AG20443 (cell line): ENCODE measurements at regions not wholly inside any gene's neighbourhood (a gene's known extent, or its start where the extent isn't known, plus 50 kb on each side); places are given as distances from the start of the nearest gene placed in this dataset.
"Not testable (repeated sequence)": the region's sequence is repeated elsewhere in the genome, so short reads cannot be mapped to it uniquely, and the experiment has no call there.

ENCODE experiments used
- DNase-seq: peaks from one replicate; pipeline ENCODE4 v3.0.0; 2012; ENCODE audit warnings: low spot score, mixed read lengths

- DNase-seq, result not testable (repeated sequence)
Observed at GRCh38 chr15:24311692-24312091, 363.9 kb upstream of the NPAP1 start.

GRCh38 chr15:24316326-24316725, 359.2 kb upstream of the NPAP1 start:
- DNase-seq, result not testable (repeated sequence)

- DNase-seq, result no peak
Observed at GRCh38 chr15:24318981-24319380, 356.6 kb upstream of the NPAP1 start.

- not testable (repeated sequence) for DNase-seq
Observed at GRCh38 chr15:24324096-24324495, 351.5 kb upstream of the NPAP1 start.

- not testable (repeated sequence) for DNase-seq
Observed at GRCh38 chr15:24326513-24326912, 349.1 kb upstream of the NPAP1 start.

- DNase-seq, result not testable (repeated sequence)
Observed at GRCh38 chr15:24331964-24332363, 343.6 kb upstream of the NPAP1 start.

- not testable (repeated sequence) for DNase-seq
Observed at GRCh38 chr15:24341876-24342275, 333.7 kb upstream of the NPAP1 start.

- DNase-seq, result not testable (repeated sequence)
Observed at GRCh38 chr15:24352777-24353176, 322.8 kb upstream of the NPAP1 start.

GRCh38 chr15:24381103-24381502, 294.5 kb upstream of the NPAP1 start:
- DNase-seq, result not testable (repeated sequence)

- DNase-seq, result not testable (repeated sequence)
Observed at GRCh38 chr15:24385258-24385657, 290.3 kb upstream of the NPAP1 start.

GRCh38 chr15:24394303-24394702, 281.3 kb upstream of the NPAP1 start:
- no peak for DNase-seq

- not testable (repeated sequence) for DNase-seq
Observed at GRCh38 chr15:24412649-24413048, 262.9 kb upstream of the NPAP1 start.

- not testable (repeated sequence) for DNase-seq
Observed at GRCh38 chr15:24426286-24427054, 249.1 kb upstream of the NPAP1 start.

GRCh38 chr15:24427055-24427400, 248.5 kb upstream of the NPAP1 start:
- not testable (repeated sequence) for DNase-seq

- not testable (repeated sequence) for DNase-seq
Observed at GRCh38 chr15:24435075-24435820, 240.3 kb upstream of the NPAP1 start.

- DNase-seq, result not testable (repeated sequence)
Observed at GRCh38 chr15:24437270-24437669, 238.3 kb upstream of the NPAP1 start.

- DNase-seq, result not testable (repeated sequence)
Observed at GRCh38 chr15:24437735-24438134, 237.8 kb upstream of the NPAP1 start.

GRCh38 chr15:24477107-24478025, 198.2 kb upstream of the NPAP1 start:
- not testable (repeated sequence) for DNase-seq

GRCh38 chr15:24485885-24486567, 189.5 kb upstream of the NPAP1 start:
- not testable (repeated sequence) for DNase-seq

- DNase-seq, result not testable (repeated sequence)
Observed at GRCh38 chr15:24488164-24488907, 187.2 kb upstream of the NPAP1 start.

- not testable (repeated sequence) for DNase-seq
Observed at GRCh38 chr15:24505216-24505615, 170.4 kb upstream of the NPAP1 start.
